ENCODE measurements at regions not wholly inside any gene's neighbourhood (a gene's known extent, or its start where the extent isn't known, plus 50 kb on each side); places are given as distances from the start of the nearest gene placed in this dataset.
A peak's percentile ranks its signal among the peaks of the same experiment; 100 is the strongest.

DNA sequence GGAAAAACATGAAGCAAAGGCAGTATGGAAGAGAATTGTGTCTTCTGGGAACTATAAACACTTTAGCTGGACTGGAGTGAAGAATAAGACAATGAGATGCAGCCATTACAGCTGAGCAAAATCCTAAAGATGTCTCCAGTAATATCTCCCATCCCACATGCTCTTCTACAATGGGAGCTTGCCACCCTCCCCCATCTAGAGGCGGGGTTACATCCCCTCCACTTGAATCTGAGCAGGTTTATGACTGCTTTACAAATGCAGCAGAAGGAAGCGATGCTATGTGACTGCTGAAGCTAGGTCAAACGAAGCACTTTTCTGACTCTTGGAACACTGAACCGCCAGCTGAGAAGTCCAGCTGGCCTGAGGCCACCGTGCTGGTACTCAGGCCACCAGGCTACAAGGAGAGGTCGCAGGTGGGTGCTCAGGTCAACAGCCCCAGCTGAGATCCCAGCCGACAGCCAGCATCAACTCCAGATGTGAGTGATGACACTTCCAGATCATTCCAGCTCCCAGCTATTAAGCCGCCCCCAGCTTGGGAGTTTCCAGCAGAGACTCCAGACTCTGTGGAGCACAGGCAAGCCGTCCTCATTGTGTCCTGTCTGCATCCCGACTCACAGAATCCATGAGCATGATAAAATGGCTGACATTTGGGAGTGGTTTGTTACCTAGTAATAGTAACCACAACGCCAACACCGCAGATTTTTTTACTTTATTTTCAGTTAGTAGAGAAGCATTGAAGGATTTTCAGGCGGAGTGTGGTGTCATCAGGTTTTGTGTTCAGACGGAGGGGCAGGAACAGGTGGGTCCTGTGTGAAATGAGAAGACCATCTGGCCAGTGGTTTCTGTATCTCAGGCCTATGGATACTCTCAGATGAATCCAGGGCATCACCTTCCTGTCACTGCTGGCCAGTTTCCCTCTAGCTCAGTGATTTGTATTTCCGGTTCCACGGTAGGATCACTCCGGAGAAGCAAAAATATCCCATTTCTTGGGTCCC lies 89.3 kb downstream of the NPY start:
- DNase-seq (no peak), ATAC-seq (no peak)
- intact Hi-C loops (cut with DNase I, micrococcal nuclease), result no loop called here

DNA sequence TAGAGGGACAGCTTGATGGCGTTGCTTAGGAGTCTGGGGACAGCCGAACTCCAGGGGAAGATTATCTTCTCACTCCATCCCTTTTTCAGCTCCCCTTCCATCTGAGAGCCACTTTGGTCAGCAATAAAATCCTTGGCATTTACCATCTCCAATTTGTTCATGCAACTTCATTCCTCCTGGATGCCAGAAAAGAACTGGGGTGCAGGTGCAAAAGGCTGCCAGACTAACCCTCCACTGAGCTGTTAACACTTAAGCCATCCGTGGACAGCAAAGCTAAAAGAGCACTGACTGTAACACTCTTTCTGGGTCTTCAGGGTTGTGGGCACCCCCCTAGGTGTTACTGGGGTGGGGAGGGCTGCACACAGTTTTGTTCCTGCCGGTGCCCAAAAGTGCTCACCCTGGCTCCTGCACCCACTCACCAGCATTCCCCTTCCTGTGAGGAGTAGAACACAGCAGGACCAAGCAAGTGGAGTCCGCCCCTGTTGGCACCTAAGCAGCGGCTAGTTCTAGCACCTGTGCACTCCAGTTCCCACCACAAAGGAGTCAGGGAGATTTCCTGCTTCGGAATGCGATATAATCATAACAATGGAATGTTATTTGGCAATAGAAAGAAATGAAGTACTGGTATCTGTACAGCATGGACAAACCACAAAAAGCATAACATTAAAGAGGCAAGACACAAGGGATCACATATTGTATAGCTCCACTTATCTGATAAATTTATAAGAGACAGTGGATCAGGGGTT lies 95.1 kb downstream of the NPY start:
- no peaks in the 10 kb centered on the region for H3K36me3 ChIP-seq (ENCODE audit: low read depth)
- H3K4me3 ChIP-seq, result no peak overlapping the region
- no peak for DNase-seq
- H3K9me3 ChIP-seq, result no peaks in the 10 kb centered on the region
- TF ChIP-seq, protein P1, sequence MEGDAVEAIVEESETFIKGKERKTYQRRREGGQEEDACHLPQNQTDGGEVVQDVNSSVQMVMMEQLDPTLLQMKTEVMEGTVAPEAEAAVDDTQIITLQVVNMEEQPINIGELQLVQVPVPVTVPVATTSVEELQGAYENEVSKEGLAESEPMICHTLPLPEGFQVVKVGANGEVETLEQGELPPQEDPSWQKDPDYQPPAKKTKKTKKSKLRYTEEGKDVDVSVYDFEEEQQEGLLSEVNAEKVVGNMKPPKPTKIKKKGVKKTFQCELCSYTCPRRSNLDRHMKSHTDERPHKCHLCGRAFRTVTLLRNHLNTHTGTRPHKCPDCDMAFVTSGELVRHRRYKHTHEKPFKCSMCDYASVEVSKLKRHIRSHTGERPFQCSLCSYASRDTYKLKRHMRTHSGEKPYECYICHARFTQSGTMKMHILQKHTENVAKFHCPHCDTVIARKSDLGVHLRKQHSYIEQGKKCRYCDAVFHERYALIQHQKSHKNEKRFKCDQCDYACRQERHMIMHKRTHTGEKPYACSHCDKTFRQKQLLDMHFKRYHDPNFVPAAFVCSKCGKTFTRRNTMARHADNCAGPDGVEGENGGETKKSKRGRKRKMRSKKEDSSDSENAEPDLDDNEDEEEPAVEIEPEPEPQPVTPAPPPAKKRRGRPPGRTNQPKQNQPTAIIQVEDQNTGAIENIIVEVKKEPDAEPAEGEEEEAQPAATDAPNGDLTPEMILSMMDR (IDR thresholded peaks at IDR 0.05), result no peak
- no peaks in the 10 kb centered on the region for H3K4me1 ChIP-seq (ENCODE audit: low read depth)
- intact Hi-C loops (cut with DNase I, micrococcal nuclease), result no loop called here
- ATAC-seq, result no peak

More for the DNA sequence above, 89.3 kb downstream of the NPY start:
- Histone ChIP-seq H3K4me3 (no peak overlapping the region), H3K9me3 (no peaks in the 10 kb centered on the region), H3K4me1 (ENCODE audit: low read depth) (no peaks in the 10 kb centered on the region), H3K36me3 (ENCODE audit: low read depth) (no peaks in the 10 kb centered on the region)
- TF ChIP-seq, protein P1 (IDR thresholded peaks at IDR 0.05), result no peak

DNA sequence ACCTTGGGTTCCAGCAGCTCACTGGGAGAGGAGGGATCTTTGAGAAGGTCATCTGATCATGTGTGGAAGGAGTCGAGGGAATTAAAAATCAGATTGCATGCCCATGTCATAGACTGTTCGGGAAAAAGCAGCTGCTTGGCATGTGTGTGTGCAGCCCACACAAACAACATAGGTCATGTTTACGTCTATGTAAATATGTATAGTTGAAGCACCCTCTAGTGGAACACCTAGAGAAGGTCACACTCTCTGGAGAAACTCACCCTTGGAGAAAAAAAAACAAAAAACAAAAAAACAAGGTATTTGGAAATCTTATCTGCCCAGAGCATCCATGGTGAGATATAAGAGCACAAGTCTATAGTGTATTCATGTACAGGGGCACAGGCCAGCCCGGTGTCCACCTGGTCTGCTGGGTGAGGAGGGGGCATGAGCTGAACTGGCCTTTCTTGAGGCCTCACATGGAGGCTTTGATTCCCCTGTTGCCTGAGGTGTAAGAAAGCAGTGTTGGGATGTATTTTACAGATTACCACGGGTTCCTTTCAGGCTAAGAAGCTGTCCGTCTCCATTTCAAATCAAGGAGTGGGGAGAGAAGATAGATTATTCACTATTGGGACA lies 98.0 kb downstream of the NPY start:
- DNase-seq, result peak in 1 of 3 donors; percentile 5
- TF ChIP-seq, protein P1 (IDR thresholded peaks at IDR 0.05), result no peak
- Histone ChIP-seq H3K9me3 (no peaks in the 10 kb centered on the region), H3K4me1 (ENCODE audit: low read depth) (no peaks in the 10 kb centered on the region), H3K4me3 (no peak overlapping the region), H3K36me3 (ENCODE audit: low read depth) (no peaks in the 10 kb centered on the region)
- peak; percentile 60 for ATAC-seq
- intact Hi-C loops (cut with DNase I, micrococcal nuclease), result no loop called here

DNA sequence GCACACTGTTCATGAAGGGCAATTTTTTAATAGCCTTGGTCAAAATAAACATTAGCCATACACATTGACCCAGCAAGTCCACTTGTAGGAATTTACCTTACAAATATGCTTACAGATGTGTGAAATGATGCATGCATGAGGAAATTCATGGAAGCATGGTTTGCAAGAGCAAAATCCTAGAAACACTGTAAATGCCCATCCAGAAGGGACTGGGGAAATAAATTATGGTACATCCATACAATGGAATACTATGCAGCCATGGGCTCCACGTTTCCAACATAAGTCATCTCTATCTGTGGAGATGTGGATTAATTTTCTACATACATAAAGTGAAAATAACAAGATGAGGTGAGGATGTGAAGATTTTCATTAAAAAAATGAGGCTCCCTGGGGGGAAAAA lies 99.1 kb downstream of the NPY start:
- Histone ChIP-seq H3K36me3 (ENCODE audit: low read depth) (no peaks in the 10 kb centered on the region), H3K4me1 (ENCODE audit: low read depth) (no peaks in the 10 kb centered on the region), H3K9me3 (no peaks in the 10 kb centered on the region), H3K4me3 (no peak overlapping the region)
- intact Hi-C loops (cut with DNase I, micrococcal nuclease), result no loop called here
- no peak for ATAC-seq
- TF ChIP-seq, protein P1 (IDR thresholded peaks at IDR 0.05), result no peak
- no peak for DNase-seq

DNA sequence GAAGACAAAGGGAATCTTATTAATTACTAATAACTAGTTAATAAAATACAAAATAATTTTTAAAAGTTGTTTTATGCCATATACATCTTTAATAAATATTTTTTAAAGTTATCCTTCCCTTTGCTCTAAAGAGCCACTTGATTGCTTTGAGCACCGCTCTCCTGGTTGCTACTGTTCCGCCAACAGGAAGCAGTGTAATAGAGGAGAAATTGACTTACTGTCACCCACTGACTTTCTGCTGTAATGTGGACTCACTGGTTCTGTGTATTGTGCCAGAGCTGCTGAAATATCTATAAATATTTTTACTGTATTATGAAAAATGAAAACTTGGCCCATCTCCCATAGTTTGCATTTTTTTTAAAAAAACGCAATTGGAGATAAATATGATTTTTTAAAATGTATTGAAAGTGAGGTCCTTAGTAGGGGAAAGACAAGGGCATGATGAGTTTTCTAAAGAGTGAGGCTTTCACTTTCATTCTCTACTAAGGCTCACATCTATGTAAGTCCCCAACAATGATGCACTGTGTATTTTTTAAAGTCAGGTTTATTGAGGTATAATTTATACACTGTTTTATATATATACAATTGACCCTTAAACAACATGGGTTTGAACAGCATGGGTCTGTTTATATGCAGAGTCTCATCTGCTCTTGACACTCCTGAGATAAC lies 100.5 kb downstream of the NPY start:
- H3K4me1 ChIP-seq (ENCODE audit: low read depth), result no peaks in the 10 kb centered on the region
- no peaks in the 10 kb centered on the region for H3K9me3 ChIP-seq
- H3K36me3 ChIP-seq (ENCODE audit: low read depth), result no peaks in the 10 kb centered on the region
- ATAC-seq (no peak), DNase-seq (no peak)
- intact Hi-C loops (cut with DNase I, micrococcal nuclease), result no loop called here
- H3K4me3 ChIP-seq, result no peak overlapping the region
- TF ChIP-seq, protein P1 (IDR thresholded peaks at IDR 0.05), result no peak
